Peyer's patch (tissue), 4 donors: ENCODE measurements at regions not wholly inside any gene's neighbourhood (a gene's known extent, or its start where the extent isn't known, plus 50 kb on each side); places are given as distances from the start of the nearest gene placed in this dataset.

Experiments
- POLR2A ChIP-seq, 2 donors: fragments of 450-650 bp; IDR thresholded peaks; one replicate each; pipeline ENCODE4 v1.5.1; 2017; ENCODE audit warnings: antibody characterized with exemption in 2 of 2, mild to moderate bottlenecking in 2 of 2, moderate library complexity in 2 of 2
- TF ChIP-seq, protein P1 (sequence below), 6 experiments: fragments of 450-650 bp in 4 of 6; fragments of 200-600 bp in 2 of 6; sonication (generic) in 1 of 6; IDR thresholded peaks; one replicate each; pipeline ENCODE4 v1.5.1; 2017 to 2019; ENCODE audit warnings: antibody characterized with exemption in 6 of 6, mild to moderate bottlenecking in 3 of 6, moderate library complexity in 1 of 6

DNA sequence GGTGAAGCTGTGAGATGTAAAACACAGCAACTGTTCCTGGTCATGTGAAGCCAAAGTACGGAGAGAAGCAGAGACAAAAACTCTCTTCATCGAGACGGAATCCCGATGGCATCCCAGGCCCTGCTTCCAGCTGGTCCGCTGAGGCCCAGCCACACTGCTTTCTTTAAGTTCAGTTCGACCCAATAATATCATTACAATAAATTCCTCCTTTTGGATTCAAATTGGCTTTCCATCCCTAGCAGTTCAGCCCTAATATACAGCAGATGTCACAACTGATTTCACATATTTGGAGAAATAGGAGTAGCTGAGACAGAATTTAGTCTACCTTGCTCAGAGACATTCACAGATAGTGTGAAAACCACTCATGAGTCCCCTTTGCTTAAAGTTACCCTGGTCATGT lies 98.3 kb upstream of the SPRY1 start:
- TF ChIP-seq, protein P1, sequence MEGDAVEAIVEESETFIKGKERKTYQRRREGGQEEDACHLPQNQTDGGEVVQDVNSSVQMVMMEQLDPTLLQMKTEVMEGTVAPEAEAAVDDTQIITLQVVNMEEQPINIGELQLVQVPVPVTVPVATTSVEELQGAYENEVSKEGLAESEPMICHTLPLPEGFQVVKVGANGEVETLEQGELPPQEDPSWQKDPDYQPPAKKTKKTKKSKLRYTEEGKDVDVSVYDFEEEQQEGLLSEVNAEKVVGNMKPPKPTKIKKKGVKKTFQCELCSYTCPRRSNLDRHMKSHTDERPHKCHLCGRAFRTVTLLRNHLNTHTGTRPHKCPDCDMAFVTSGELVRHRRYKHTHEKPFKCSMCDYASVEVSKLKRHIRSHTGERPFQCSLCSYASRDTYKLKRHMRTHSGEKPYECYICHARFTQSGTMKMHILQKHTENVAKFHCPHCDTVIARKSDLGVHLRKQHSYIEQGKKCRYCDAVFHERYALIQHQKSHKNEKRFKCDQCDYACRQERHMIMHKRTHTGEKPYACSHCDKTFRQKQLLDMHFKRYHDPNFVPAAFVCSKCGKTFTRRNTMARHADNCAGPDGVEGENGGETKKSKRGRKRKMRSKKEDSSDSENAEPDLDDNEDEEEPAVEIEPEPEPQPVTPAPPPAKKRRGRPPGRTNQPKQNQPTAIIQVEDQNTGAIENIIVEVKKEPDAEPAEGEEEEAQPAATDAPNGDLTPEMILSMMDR (IDR thresholded peaks at IDR 0.05): no peak
- no peak for TF ChIP-seq POLR2A (IDR thresholded peaks at IDR 0.05)
